ENCODE measurements at regions not wholly inside any gene's neighbourhood (a gene's known extent, or its start where the extent isn't known, plus 50 kb on each side); places are given as distances from the start of the nearest gene placed in this dataset.

- H3K4me3 ChIP-seq = no peak overlapping the region
- TF ChIP-seq CTCF (IDR thresholded peaks at IDR 0.05) = no peak
- H3K27ac ChIP-seq = no peak overlapping the region
- no peak for DNase-seq (ENCODE audit: low spot score)
These were observed 193.0 kb upstream of the PWP1 start for GRCh38 chr12:107492393-107493134.

- no peak overlapping the region for H3K4me3 ChIP-seq
- TF ChIP-seq CTCF (IDR thresholded peaks at IDR 0.05) = no peak
- DNase-seq (ENCODE audit: low spot score) = no peak
- H3K27ac ChIP-seq = no peak overlapping the region
These were observed 192.5 kb upstream of the PWP1 start for GRCh38 chr12:107493135-107493494.

DNA sequence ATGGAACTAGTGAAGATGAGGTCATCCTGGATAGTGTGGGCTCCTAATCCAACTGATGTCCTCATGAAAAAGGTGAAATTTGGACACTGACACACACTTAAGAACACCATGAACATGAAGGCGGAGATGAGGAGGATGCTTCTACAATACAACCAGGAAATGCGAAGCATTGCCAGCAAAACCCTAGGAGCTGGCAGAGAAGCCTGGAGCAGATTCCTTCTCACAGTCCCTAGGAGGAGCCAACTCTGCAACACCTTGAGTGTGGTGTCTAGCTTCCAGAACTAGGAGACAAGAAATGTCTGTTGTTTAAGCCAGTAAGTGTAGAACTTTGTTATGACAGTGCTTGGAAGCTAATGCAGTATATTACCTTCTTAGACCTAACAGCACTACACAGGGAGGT is 191.9 kb upstream of the PWP1 start:
- no peak for DNase-seq (ENCODE audit: low spot score)
- no peak overlapping the region for H3K27ac ChIP-seq
- TF ChIP-seq CTCF (IDR thresholded peaks at IDR 0.05) = no peak
- no peak overlapping the region for H3K4me3 ChIP-seq

DNA sequence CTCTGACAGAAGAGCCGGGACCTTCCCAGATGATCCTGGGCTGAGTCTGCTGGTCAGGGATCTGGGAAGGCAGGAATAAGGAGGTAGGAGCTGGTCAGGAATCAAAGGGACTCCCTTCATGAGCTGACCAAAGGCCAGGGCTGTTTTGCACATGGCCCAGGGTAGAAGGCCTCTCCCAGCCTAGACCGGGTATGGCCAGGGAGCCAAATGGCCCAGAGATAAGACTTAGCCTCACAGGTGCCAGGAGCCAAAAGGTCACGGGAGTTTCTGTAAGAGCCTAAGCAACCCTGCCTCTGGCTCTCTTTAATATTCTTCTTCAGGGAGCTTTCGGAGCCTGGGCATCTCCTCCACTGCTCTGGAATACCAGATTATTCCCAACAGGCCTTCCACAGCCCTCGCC is 191.3 kb upstream of the PWP1 start:
- H3K27ac ChIP-seq = no peak overlapping the region
- TF ChIP-seq CTCF (IDR thresholded peaks at IDR 0.05) = no peak
- DNase-seq (ENCODE audit: low spot score) = no peak
- no peak overlapping the region for H3K4me3 ChIP-seq

GRCh38 chr12:107495604-107496003 is 190.0 kb upstream of the PWP1 start:
- Histone ChIP-seq H3K4me3 (no peak overlapping the region), H3K27ac (no peak overlapping the region)
- no peak for DNase-seq (ENCODE audit: low spot score)
- TF ChIP-seq CTCF (IDR thresholded peaks at IDR 0.05) = no peak

DNA sequence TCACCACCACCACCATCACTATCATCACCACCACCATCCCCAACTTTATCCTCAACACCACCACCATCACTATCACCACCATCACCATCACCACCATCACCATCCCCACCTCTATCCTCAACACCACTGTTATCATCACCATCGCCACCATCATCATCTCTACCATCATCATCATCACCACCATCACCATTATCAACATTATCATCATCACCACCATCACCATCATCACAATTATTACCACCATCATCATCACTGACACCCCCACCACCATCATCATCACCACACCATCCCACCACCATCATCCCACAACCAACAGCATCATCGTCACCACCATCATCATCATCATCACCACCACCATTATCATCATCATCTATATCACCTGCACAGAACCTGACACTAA is 188.4 kb upstream of the PWP1 start:
- DNase-seq (ENCODE audit: low spot score) = no peak
- TF ChIP-seq CTCF (IDR thresholded peaks at IDR 0.05) = no peak
- H3K27ac ChIP-seq = no peak overlapping the region
- H3K4me3 ChIP-seq = no peak overlapping the region

DNA sequence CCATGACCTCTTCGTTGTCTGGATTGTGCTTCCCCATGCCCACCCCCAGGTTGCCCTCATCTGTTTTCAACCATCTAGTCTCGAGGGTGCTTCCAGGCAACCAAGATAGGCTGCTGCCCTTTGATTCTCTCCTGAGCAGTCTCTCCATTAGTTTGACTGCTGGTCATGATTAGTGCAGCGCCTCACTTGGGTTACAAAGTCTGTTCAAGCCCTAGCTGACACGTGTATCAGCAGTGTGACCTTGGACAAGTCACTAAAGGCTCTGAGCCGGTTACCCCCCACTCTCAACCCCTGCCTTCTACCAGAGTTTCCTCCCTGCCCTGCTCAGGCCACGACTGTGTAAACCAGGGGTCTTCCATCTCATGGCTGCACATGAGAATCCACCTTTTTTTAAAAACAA is 185.3 kb upstream of the PWP1 start:
- TF ChIP-seq CTCF (IDR thresholded peaks at IDR 0.05) = no peak
- no peak for DNase-seq (ENCODE audit: low spot score)

More for the DNA sequence above, 185.3 kb upstream of the PWP1 start:
- Histone ChIP-seq H3K4me3 (no peak overlapping the region), H3K27ac (no peak overlapping the region)
